ENCODE measurements at regions not wholly inside any gene's neighbourhood (a gene's known extent, or its start where the extent isn't known, plus 50 kb on each side); places are given as distances from the start of the nearest gene placed in this dataset.

GRCh38 chr15:95468820-95469219, 861.7 kb upstream of the NR2F2 start:
- Histone ChIP-seq H3K4me1 (ENCODE audit: control insufficient read depth, insufficient read depth, low read length) (peaks cover 22% of the 10 kb centered on the region), H3K36me3 (ENCODE audit: control insufficient read depth, insufficient read depth, low read length, severe bottlenecking) (no peaks in the 10 kb centered on the region), H3K4me3 (ENCODE audit: low read length) (no peak overlapping the region), H3K27me3 (replicated peaks; ENCODE audit: control insufficient read depth, insufficient read depth, low read length) (no peaks in the 10 kb centered on the region), H3K9ac (ENCODE audit: low read length) (no peak overlapping the region), H3K9me3 (ENCODE audit: control insufficient read depth, low read length) (no peaks in the 10 kb centered on the region)
- DNase-seq (ENCODE audit: low read depth), result no peak

- Histone ChIP-seq H3K4me3 (ENCODE audit: low read length) (no peak overlapping the region), H3K36me3 (ENCODE audit: control insufficient read depth, insufficient read depth, low read length, severe bottlenecking) (no peaks in the 10 kb centered on the region), H3K27me3 (replicated peaks; ENCODE audit: control insufficient read depth, insufficient read depth, low read length) (no peaks in the 10 kb centered on the region), H3K4me1 (ENCODE audit: control insufficient read depth, insufficient read depth, low read length) (peaks cover 22% of the 10 kb centered on the region), H3K9me3 (ENCODE audit: control insufficient read depth, low read length) (no peaks in the 10 kb centered on the region), H3K9ac (ENCODE audit: low read length) (peak overlapping the region; percentile 75)
- DNase-seq (ENCODE audit: low read depth), result no peak
Observed at GRCh38 chr15:95469496-95470000, 861.0 kb upstream of the NR2F2 start.

- Histone ChIP-seq H3K4me1 (ENCODE audit: control insufficient read depth, insufficient read depth, low read length) (peaks cover 22% of the 10 kb centered on the region), H3K9me3 (ENCODE audit: control insufficient read depth, low read length) (no peaks in the 10 kb centered on the region), H3K27me3 (replicated peaks; ENCODE audit: control insufficient read depth, insufficient read depth, low read length) (no peaks in the 10 kb centered on the region), H3K4me3 (ENCODE audit: low read length) (no peak overlapping the region), H3K9ac (ENCODE audit: low read length) (peak overlapping the region; percentile 75), H3K36me3 (ENCODE audit: control insufficient read depth, insufficient read depth, low read length, severe bottlenecking) (no peaks in the 10 kb centered on the region)
- peak; percentile 2 for DNase-seq (ENCODE audit: low read depth)
Observed at GRCh38 chr15:95470529-95470928, 860.0 kb upstream of the NR2F2 start.

GRCh38 chr15:95470997-95471689, 859.4 kb upstream of the NR2F2 start:
- Histone ChIP-seq H3K9ac (ENCODE audit: low read length) (peak overlapping the region; percentile 75), H3K36me3 (ENCODE audit: control insufficient read depth, insufficient read depth, low read length, severe bottlenecking) (no peaks in the 10 kb centered on the region), H3K4me3 (ENCODE audit: low read length) (no peak overlapping the region), H3K27me3 (replicated peaks; ENCODE audit: control insufficient read depth, insufficient read depth, low read length) (no peaks in the 10 kb centered on the region), H3K4me1 (ENCODE audit: control insufficient read depth, insufficient read depth, low read length) (peaks cover 22% of the 10 kb centered on the region), H3K9me3 (ENCODE audit: control insufficient read depth, low read length) (no peaks in the 10 kb centered on the region)
- DNase-seq (ENCODE audit: low read depth), result peak; percentile 48

GRCh38 chr15:95471690-95472086, 858.8 kb upstream of the NR2F2 start:
- Histone ChIP-seq H3K9ac (ENCODE audit: low read length) (peak overlapping the region; percentile 18), H3K9me3 (ENCODE audit: control insufficient read depth, low read length) (no peaks in the 10 kb centered on the region), H3K36me3 (ENCODE audit: control insufficient read depth, insufficient read depth, low read length, severe bottlenecking) (no peaks in the 10 kb centered on the region), H3K4me3 (ENCODE audit: low read length) (no peak overlapping the region), H3K27me3 (replicated peaks; ENCODE audit: control insufficient read depth, insufficient read depth, low read length) (no peaks in the 10 kb centered on the region), H3K4me1 (ENCODE audit: control insufficient read depth, insufficient read depth, low read length) (peaks cover 22% of the 10 kb centered on the region)
- no peak for DNase-seq (ENCODE audit: low read depth)

GRCh38 chr15:95475067-95475466, 855.4 kb upstream of the NR2F2 start:
- no peaks in the 10 kb centered on the region for H3K27me3 ChIP-seq (replicated peaks; ENCODE audit: control insufficient read depth, insufficient read depth, low read length)
- no peak for DNase-seq (ENCODE audit: low read depth)
- H3K36me3 ChIP-seq (ENCODE audit: control insufficient read depth, insufficient read depth, low read length, severe bottlenecking), result no peaks in the 10 kb centered on the region
- no peaks in the 10 kb centered on the region for H3K9me3 ChIP-seq (ENCODE audit: control insufficient read depth, low read length)
- peaks cover 18% of the 10 kb centered on the region for H3K4me1 ChIP-seq (ENCODE audit: control insufficient read depth, insufficient read depth, low read length)
- no peak overlapping the region for H3K9ac ChIP-seq (ENCODE audit: low read length)
- H3K4me3 ChIP-seq (ENCODE audit: low read length), result no peak overlapping the region

GRCh38 chr15:95479308-95479707, 851.2 kb upstream of the NR2F2 start:
- Histone ChIP-seq H3K4me3 (ENCODE audit: low read length) (no peak overlapping the region), H3K36me3 (ENCODE audit: control insufficient read depth, insufficient read depth, low read length, severe bottlenecking) (no peaks in the 10 kb centered on the region), H3K9me3 (ENCODE audit: control insufficient read depth, low read length) (peaks cover 2% of the 10 kb centered on the region), H3K9ac (ENCODE audit: low read length) (no peak overlapping the region), H3K4me1 (ENCODE audit: control insufficient read depth, insufficient read depth, low read length) (no peaks in the 10 kb centered on the region), H3K27me3 (replicated peaks; ENCODE audit: control insufficient read depth, insufficient read depth, low read length) (no peaks in the 10 kb centered on the region)
- DNase-seq (ENCODE audit: low read depth), result no peak

GRCh38 chr15:95485367-95485766, 845.1 kb upstream of the NR2F2 start:
- Histone ChIP-seq H3K36me3 (ENCODE audit: control insufficient read depth, insufficient read depth, low read length, severe bottlenecking) (no peaks in the 10 kb centered on the region), H3K4me1 (ENCODE audit: control insufficient read depth, insufficient read depth, low read length) (no peaks in the 10 kb centered on the region), H3K9me3 (ENCODE audit: control insufficient read depth, low read length) (peaks cover 12% of the 10 kb centered on the region), H3K27me3 (replicated peaks; ENCODE audit: control insufficient read depth, insufficient read depth, low read length) (no peaks in the 10 kb centered on the region), H3K4me3 (ENCODE audit: low read length) (no peak overlapping the region), H3K9ac (ENCODE audit: low read length) (no peak overlapping the region)
- DNase-seq (ENCODE audit: low read depth), result no peak

- Histone ChIP-seq H3K27me3 (replicated peaks; ENCODE audit: control insufficient read depth, insufficient read depth, low read length) (no peaks in the 10 kb centered on the region), H3K4me3 (ENCODE audit: low read length) (no peak overlapping the region), H3K9ac (ENCODE audit: low read length) (no peak overlapping the region), H3K4me1 (ENCODE audit: control insufficient read depth, insufficient read depth, low read length) (no peaks in the 10 kb centered on the region), H3K9me3 (ENCODE audit: control insufficient read depth, low read length) (peaks cover 12% of the 10 kb centered on the region), H3K36me3 (ENCODE audit: control insufficient read depth, insufficient read depth, low read length, severe bottlenecking) (no peaks in the 10 kb centered on the region)
- DNase-seq (ENCODE audit: low read depth), result no peak
Observed at GRCh38 chr15:95486224-95486623, 844.3 kb upstream of the NR2F2 start.

GRCh38 chr15:95489103-95489502, 841.4 kb upstream of the NR2F2 start:
- Histone ChIP-seq H3K9me3 (ENCODE audit: control insufficient read depth, low read length) (peaks cover 11% of the 10 kb centered on the region), H3K4me3 (ENCODE audit: low read length) (no peak overlapping the region), H3K36me3 (ENCODE audit: control insufficient read depth, insufficient read depth, low read length, severe bottlenecking) (no peaks in the 10 kb centered on the region), H3K9ac (ENCODE audit: low read length) (no peak overlapping the region), H3K27me3 (replicated peaks; ENCODE audit: control insufficient read depth, insufficient read depth, low read length) (no peaks in the 10 kb centered on the region), H3K4me1 (ENCODE audit: control insufficient read depth, insufficient read depth, low read length) (no peaks in the 10 kb centered on the region)
- DNase-seq (ENCODE audit: low read depth), result no peak

GRCh38 chr15:95492388-95493070, 838.0 kb upstream of the NR2F2 start:
- no peak overlapping the region for H3K9ac ChIP-seq (ENCODE audit: low read length)
- no peaks in the 10 kb centered on the region for H3K27me3 ChIP-seq (replicated peaks; ENCODE audit: control insufficient read depth, insufficient read depth, low read length)
- no peaks in the 10 kb centered on the region for H3K36me3 ChIP-seq (ENCODE audit: control insufficient read depth, insufficient read depth, low read length, severe bottlenecking)
- H3K4me3 ChIP-seq (ENCODE audit: low read length), result no peak overlapping the region
- H3K4me1 ChIP-seq (ENCODE audit: control insufficient read depth, insufficient read depth, low read length), result no peaks in the 10 kb centered on the region
- H3K9me3 ChIP-seq (ENCODE audit: control insufficient read depth, low read length), result no peaks in the 10 kb centered on the region
- no peak for DNase-seq (ENCODE audit: low read depth)

Measured in adipocyte (in vitro differentiated cells).